Caco-2 (cell line): ENCODE measurements at regions not wholly inside any gene's neighbourhood (a gene's known extent, or its start where the extent isn't known, plus 50 kb on each side); places are given as distances from the start of the nearest gene placed in this dataset.

Experiments used
- BruUV-seq: library from RNA; stranded (reverse); fragments of 400-500 nt; replicated peaks from 2 replicates; lab custom pipeline; 2021; lab: Mats Ljungman, UMichigan
- CTCF ChIA-PET: fragments of 300-600 bp; sonication (Branson Sonifier 250); formaldehyde crosslinking; loops from one replicate; lab custom pipeline; 2022; ENCODE audit warnings: antibody characterized with exemption; lab: Charles Lee
- POLR2A ChIA-PET: fragments of 300-600 bp; sonication (Branson Sonifier 250); formaldehyde crosslinking; loops from one replicate; lab custom pipeline; 2022; ENCODE audit warnings: antibody characterized with exemption; lab: Charles Lee
- DNase-seq, 2 experiments: peaks; one replicate each; pipeline versions ENCODE4 v3.0.0 to v3.0.0-alpha.2; 2020 to 2022
- H3K27me3 ChIP-seq: replicated peaks from 2 replicates; pipeline ENCODE4 v1.6.0; 2011; ENCODE audit warnings: low read length; ENCODE audit not compliant: control insufficient read depth, insufficient read depth
- H3K36me3 ChIP-seq: 2 replicates; pipeline ENCODE4 v1.5.1; 2011; ENCODE audit warnings: low read length; ENCODE audit not compliant: control insufficient read depth, insufficient read depth
- H3K4me1 ChIP-seq: fragments of 250-450 bp; sonication (Bioruptor Pico); 2 replicates; pipeline ENCODE4 v1.5.1; 2020; ENCODE audit warnings: mild to moderate bottlenecking
- H3K4me3 ChIP-seq: 2 replicates; pipeline ENCODE4 v1.5.1; 2011; ENCODE audit warnings: low read depth, mild to moderate bottlenecking, control low read depth, low read length
- H3K9me3 ChIP-seq: fragments of 250-450 bp; sonication (Bioruptor Pico); 2 replicates; pipeline ENCODE4 v1.5.1; 2020; ENCODE audit warnings: mild to moderate bottlenecking, moderate library complexity
- H3K27ac Mint-ChIP-seq: one replicate; pipeline ENCODE4 v1.8.0; 2022; ENCODE audit warnings: mixed read lengths; ENCODE audit not compliant: unreplicated experiment
- H3K27me3 Mint-ChIP-seq: one replicate; pipeline ENCODE4 v1.8.0; 2022; ENCODE audit warnings: mixed read lengths; ENCODE audit not compliant: insufficient read depth, unreplicated experiment
- H3K36me3 Mint-ChIP-seq: one replicate; pipeline ENCODE4 v1.8.0; 2022; ENCODE audit warnings: mild to moderate bottlenecking, mixed read lengths; ENCODE audit not compliant: insufficient read depth, unreplicated experiment
- H3K4me1 Mint-ChIP-seq: one replicate; pipeline ENCODE4 v1.8.0; 2022; ENCODE audit warnings: low read depth, mixed read lengths; ENCODE audit not compliant: unreplicated experiment
- H3K4me3 Mint-ChIP-seq: one replicate; pipeline ENCODE4 v1.8.0; 2022; ENCODE audit warnings: mild to moderate bottlenecking, moderate library complexity, mixed read lengths; ENCODE audit not compliant: unreplicated experiment
- H3K9me3 Mint-ChIP-seq: one replicate; pipeline ENCODE4 v1.8.0; 2022; ENCODE audit warnings: mixed read lengths; ENCODE audit not compliant: unreplicated experiment
- CTCF ChIP-seq, 2 experiments: fragments of 200-600 bp in 1 of 2; IDR thresholded peaks; 1 replicate in 1 of 2; 2 replicates in 1 of 2; pipeline versions ENCODE4 v1.5.1 to v1.8.0; 2011 to 2022; ENCODE audit warnings: antibody characterized with exemption in 1 of 2, control low read depth in 1 of 2, inconsistent platforms in 1 of 2, low read depth in 1 of 2, low read length in 1 of 2, mild to moderate bottlenecking in 1 of 2, moderate library complexity in 1 of 2; ENCODE audit not compliant: insufficient read depth in 1 of 2, severe bottlenecking in 1 of 2, unreplicated experiment in 1 of 2
- intact Hi-C: fragments of 100-400 bp; cut with micrococcal nuclease; formaldehyde crosslinking; loops from one replicate; pipeline ENCODE4 v1.10.0; 2022; ENCODE audit not compliant: unreplicated experiment

GRCh38 chr2:16217291-16217690, 276.9 kb downstream of the MYCN start:
- Mint-ChIP-seq H3K4me1 (no peaks in the 10 kb centered on the region), H3K9me3 (no peaks in the 10 kb centered on the region), H3K27ac (no peak overlapping the region), H3K4me3 (no peak overlapping the region), H3K36me3 (no peaks in the 10 kb centered on the region), H3K27me3 (no peaks in the 10 kb centered on the region)
- CTCF ChIA-PET, result no interaction called here
- H3K27me3 ChIP-seq, result no peaks in the 10 kb centered on the region
- intact Hi-C loops, result no loop called here
- no peaks in the 10 kb centered on the region for H3K36me3 ChIP-seq
- H3K9me3 ChIP-seq, result no peaks in the 10 kb centered on the region
- TF ChIP-seq CTCF (IDR thresholded peaks at IDR 0.05; ENCODE audit: insufficient read depth in 1 of 2, low read depth in 1 of 2, low read length in 1 of 2, severe bottlenecking in 1 of 2, unreplicated experiment in 1 of 2), result no peak
- no peaks in the 10 kb centered on the region; the same call in 1 of the 2 replicates for H3K4me1 ChIP-seq
- DNase-seq, result no peak
- POLR2A ChIA-PET, result no interaction called here
- no peak overlapping the region for H3K4me3 ChIP-seq
- BruUV-seq, result no TSS peak

GRCh38 chr2:16216558-16216945, 276.2 kb downstream of the MYCN start:
- intact Hi-C loops, result no loop called here
- H3K27ac Mint-ChIP-seq, result no peak overlapping the region
- H3K9me3 Mint-ChIP-seq, result no peaks in the 10 kb centered on the region
- no peaks in the 10 kb centered on the region for H3K4me1 Mint-ChIP-seq
- Histone ChIP-seq H3K36me3 (no peaks in the 10 kb centered on the region), H3K4me1 (no peaks in the 10 kb centered on the region; the same call in 1 of the 2 replicates), H3K4me3 (no peak overlapping the region), H3K27me3 (no peaks in the 10 kb centered on the region), H3K9me3 (no peaks in the 10 kb centered on the region)
- POLR2A ChIA-PET, result no interaction called here
- no peaks in the 10 kb centered on the region for H3K36me3 Mint-ChIP-seq
- no peaks in the 10 kb centered on the region for H3K27me3 Mint-ChIP-seq
- no TSS peak for BruUV-seq
- no peak for TF ChIP-seq CTCF (IDR thresholded peaks at IDR 0.05; ENCODE audit: insufficient read depth in 1 of 2, low read depth in 1 of 2, low read length in 1 of 2, severe bottlenecking in 1 of 2, unreplicated experiment in 1 of 2)
- CTCF ChIA-PET, result no interaction called here
- DNase-seq, result no peak
- no peak overlapping the region for H3K4me3 Mint-ChIP-seq

- CTCF ChIA-PET, result no interaction called here
- BruUV-seq, result no TSS peak
- POLR2A ChIA-PET, result no interaction called here
- no peak for DNase-seq
- Mint-ChIP-seq H3K27ac (no peak overlapping the region), H3K9me3 (peaks cover 4% of the 10 kb centered on the region), H3K36me3 (no peaks in the 10 kb centered on the region), H3K4me3 (no peak overlapping the region), H3K4me1 (no peaks in the 10 kb centered on the region), H3K27me3 (no peaks in the 10 kb centered on the region)
- intact Hi-C loops, result no loop called here
- TF ChIP-seq CTCF (IDR thresholded peaks at IDR 0.05; ENCODE audit: insufficient read depth in 1 of 2, low read depth in 1 of 2, low read length in 1 of 2, severe bottlenecking in 1 of 2, unreplicated experiment in 1 of 2), result no peak
- no peaks in the 10 kb centered on the region for H3K27me3 ChIP-seq
- no peaks in the 10 kb centered on the region for H3K9me3 ChIP-seq
- no peak overlapping the region for H3K4me3 ChIP-seq
- no peaks in the 10 kb centered on the region for H3K36me3 ChIP-seq
- no peaks in the 10 kb centered on the region; the same call in 1 of the 2 replicates for H3K4me1 ChIP-seq
These were observed 275.7 kb downstream of the MYCN start for GRCh38 chr2:16215902-16216557.
